Spleen (tissue), 11 donors: ENCODE measurements at regions not wholly inside any gene's neighbourhood (a gene's known extent, or its start where the extent isn't known, plus 50 kb on each side); places are given as distances from the start of the nearest gene placed in this dataset.

Experiments
- DNase-seq: peaks from one replicate; pipeline ENCODE4 v3.0.0-alpha.2; 2020
- H3K27ac ChIP-seq, 8 donors: fragments of 200-600 bp; sonication (generic) in 7 of 8; 1 replicate in 4 of 8; 2 replicates in 4 of 8; pipeline versions ENCODE4 v1.5.0 to v1.8.0; 2016 to 2021; ENCODE audit warnings: inconsistent platforms in 4 of 8, mild to moderate bottlenecking in 4 of 8, moderate library complexity in 1 of 8
- H3K27me3 ChIP-seq, 7 donors: fragments of 200-600 bp; sonication (generic) in 6 of 7; replicated peaks in 1 of 7; 1 replicate in 4 of 7; 2 replicates in 3 of 7; pipeline versions ENCODE4 v1.5.0 to v1.8.0; 2016 to 2021; ENCODE audit warnings: inconsistent platforms in 3 of 7, mild to moderate bottlenecking in 1 of 7
- H3K36me3 ChIP-seq, 6 donors: fragments of 200-600 bp; sonication (generic) in 5 of 6; 1 replicate in 4 of 6; 2 replicates in 2 of 6; pipeline versions ENCODE4 v1.5.0 to v1.8.0; 2016 to 2021; ENCODE audit warnings: inconsistent platforms in 2 of 6
- H3K4me1 ChIP-seq, 6 donors: fragments of 200-600 bp; sonication (generic) in 5 of 6; 1 replicate in 3 of 6; 2 replicates in 3 of 6; pipeline versions ENCODE4 v1.5.0 to v1.8.0; 2016 to 2021; ENCODE audit warnings: inconsistent platforms in 3 of 6
- H3K4me3 ChIP-seq, 8 donors: fragments of 200-600 bp; sonication (generic) in 7 of 8; 1 replicate in 4 of 8; 2 replicates in 4 of 8; pipeline versions ENCODE4 v1.5.0 to v1.8.0; 2016 to 2021; ENCODE audit warnings: inconsistent platforms in 4 of 8, mild to moderate bottlenecking in 4 of 8, moderate library complexity in 2 of 8
- H3K9me3 ChIP-seq, 8 donors: fragments of 200-600 bp; sonication (generic) in 7 of 8; 1 replicate in 4 of 8; 2 replicates in 4 of 8; pipeline versions ENCODE4 v1.5.0 to v1.8.0; 2016 to 2021; ENCODE audit warnings: inconsistent platforms in 4 of 8
- POLR2A ChIP-seq, 3 donors: fragments of 450-650 bp; IDR thresholded peaks; one replicate each; pipeline ENCODE4 v1.5.1; 2017; ENCODE audit warnings: antibody characterized with exemption in 3 of 3, mild to moderate bottlenecking in 1 of 3
- POLR2AphosphoS5 ChIP-seq, 3 donors: sonication (generic); formaldehyde crosslinking; IDR thresholded peaks; one replicate each; pipeline ENCODE4 v1.5.1; 2017; ENCODE audit warnings: antibody characterized with exemption in 3 of 3
- WGBS, 5 donors: extraction: QIAGEN DNeasy Blood & Tissue Kit in 3 of 5; methylation state at CpG; one replicate each; pipeline versions ENCODE4 v1.1.5 to v1.1.7; 2013 to 2018; 5-methylcytosine and 5-hydroxymethylcytosine counted together
- intact Hi-C: fragments of 100-400 bp; cut with DNase I; formaldehyde crosslinking; loops from one replicate; pipeline ENCODE4 v1.15.0; 2023; ENCODE audit warnings: low total_unique reads
- TF ChIP-seq, protein P1 (sequence below), 11 experiments: fragments of 200-600 bp in 7 of 11; fragments of 450-650 bp in 4 of 11; sonication (generic) in 4 of 11; IDR thresholded peaks in 8 of 11; conservative IDR thresholded peaks in 3 of 11; 1 replicate in 7 of 11; 2 replicates in 4 of 11; pipeline versions ENCODE4 v1.4.0 to v1.8.0; 2016 to 2021; ENCODE audit warnings: antibody characterized with exemption in 11 of 11, inconsistent platforms in 4 of 11, mild to moderate bottlenecking in 1 of 11
- donor health status: healthy with polysubstance abuse.
- donor health status: DM: no; HTN: no; CAD: no; lungs with moderate emphysema.
- donor health status: DM: no; HTN: no; CAD: no.
- donor health status: Bipolar disorder and iron deficiency.
- donor health status: healthy.
- donor health status: DM: no; HTN: no; CAD: no.
- donor health status: DM: yes; HTN: yes; CAD: no.

DNA sequence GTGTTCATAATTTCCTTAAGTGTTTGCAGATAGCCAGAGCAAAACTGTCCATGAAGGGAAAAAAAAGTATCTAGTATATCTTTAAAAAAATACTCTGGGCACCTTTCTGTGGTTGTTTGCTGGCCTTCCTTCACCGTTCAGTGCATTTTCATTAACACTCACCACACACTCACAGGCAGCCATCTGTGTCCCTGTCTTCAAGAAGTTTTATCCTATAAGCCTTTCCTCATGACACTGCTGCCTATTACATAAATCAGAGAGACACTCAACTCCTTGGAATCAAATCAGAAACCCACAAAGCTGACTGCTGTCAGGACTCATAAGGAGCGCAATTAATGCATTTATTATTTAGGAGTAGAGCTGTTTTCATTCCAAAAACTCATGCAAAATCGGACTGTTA is 1720.2 kb downstream of the PCDH7 start:
- WGBS, 5 donors, result 73 to 83% (median 80%) methylated on average over 3 of the region's 3 CpGs
- no peaks in the 10 kb centered on the region for H3K9me3 ChIP-seq
- H3K36me3 ChIP-seq, result no peaks in the 10 kb centered on the region
- TF ChIP-seq, protein P1, sequence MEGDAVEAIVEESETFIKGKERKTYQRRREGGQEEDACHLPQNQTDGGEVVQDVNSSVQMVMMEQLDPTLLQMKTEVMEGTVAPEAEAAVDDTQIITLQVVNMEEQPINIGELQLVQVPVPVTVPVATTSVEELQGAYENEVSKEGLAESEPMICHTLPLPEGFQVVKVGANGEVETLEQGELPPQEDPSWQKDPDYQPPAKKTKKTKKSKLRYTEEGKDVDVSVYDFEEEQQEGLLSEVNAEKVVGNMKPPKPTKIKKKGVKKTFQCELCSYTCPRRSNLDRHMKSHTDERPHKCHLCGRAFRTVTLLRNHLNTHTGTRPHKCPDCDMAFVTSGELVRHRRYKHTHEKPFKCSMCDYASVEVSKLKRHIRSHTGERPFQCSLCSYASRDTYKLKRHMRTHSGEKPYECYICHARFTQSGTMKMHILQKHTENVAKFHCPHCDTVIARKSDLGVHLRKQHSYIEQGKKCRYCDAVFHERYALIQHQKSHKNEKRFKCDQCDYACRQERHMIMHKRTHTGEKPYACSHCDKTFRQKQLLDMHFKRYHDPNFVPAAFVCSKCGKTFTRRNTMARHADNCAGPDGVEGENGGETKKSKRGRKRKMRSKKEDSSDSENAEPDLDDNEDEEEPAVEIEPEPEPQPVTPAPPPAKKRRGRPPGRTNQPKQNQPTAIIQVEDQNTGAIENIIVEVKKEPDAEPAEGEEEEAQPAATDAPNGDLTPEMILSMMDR (IDR thresholded peaks at IDR 0.05 in 8 of 11, conservative IDR thresholded peaks at IDR 0.05 in 3 of 11), result no peak
- TF ChIP-seq POLR2A (IDR thresholded peaks at IDR 0.05), result no peak
- TF ChIP-seq POLR2AphosphoS5 (IDR thresholded peaks at IDR 0.05), result no peak
- no peak overlapping the region for H3K27ac ChIP-seq
- DNase-seq, result no peak
- H3K4me1 ChIP-seq, result no peaks in the 10 kb centered on the region
- H3K4me3 ChIP-seq, result no peak overlapping the region
- no peaks in the 10 kb centered on the region for H3K27me3 ChIP-seq
- intact Hi-C loops, result no loop called here

DNA sequence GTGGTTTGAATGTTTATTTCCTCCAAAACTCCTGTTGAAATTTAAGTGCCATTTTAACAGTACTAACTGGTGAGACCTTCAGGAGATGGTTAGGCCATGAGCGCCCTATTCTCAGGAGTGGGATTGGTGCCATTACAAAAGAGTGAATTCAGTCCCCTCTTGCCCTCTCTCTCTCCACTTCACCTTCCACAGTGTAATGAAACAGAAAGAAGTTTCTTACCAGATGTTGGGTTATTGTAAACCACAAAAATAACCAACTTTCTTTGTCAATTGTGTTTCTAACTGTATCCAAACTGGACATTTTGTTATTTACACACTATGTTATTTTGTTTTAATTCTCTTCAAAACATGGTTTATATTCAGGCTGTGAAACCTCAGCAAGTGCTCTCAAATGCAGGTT is 1734.3 kb downstream of the PCDH7 start:
- Histone ChIP-seq H3K4me3 (no peak overlapping the region), H3K27me3 (no peaks in the 10 kb centered on the region), H3K9me3 (peaks cover 0 to 7% (median 0%) of the 10 kb centered on the region in 8 donors), H3K36me3 (no peaks in the 10 kb centered on the region), H3K4me1 (no peaks in the 10 kb centered on the region), H3K27ac (no peak overlapping the region)
- intact Hi-C loops, result no loop called here
- no peak for TF ChIP-seq POLR2AphosphoS5 (IDR thresholded peaks at IDR 0.05)
- TF ChIP-seq, protein P1 (IDR thresholded peaks at IDR 0.05 in 8 of 11, conservative IDR thresholded peaks at IDR 0.05 in 3 of 11), result no peak
- TF ChIP-seq POLR2A (IDR thresholded peaks at IDR 0.05), result no peak
- WGBS, 5 donors, result 76 to 87% (median 84%) methylated on average over 1 of the region's 1 CpG
- no peak for DNase-seq

DNA sequence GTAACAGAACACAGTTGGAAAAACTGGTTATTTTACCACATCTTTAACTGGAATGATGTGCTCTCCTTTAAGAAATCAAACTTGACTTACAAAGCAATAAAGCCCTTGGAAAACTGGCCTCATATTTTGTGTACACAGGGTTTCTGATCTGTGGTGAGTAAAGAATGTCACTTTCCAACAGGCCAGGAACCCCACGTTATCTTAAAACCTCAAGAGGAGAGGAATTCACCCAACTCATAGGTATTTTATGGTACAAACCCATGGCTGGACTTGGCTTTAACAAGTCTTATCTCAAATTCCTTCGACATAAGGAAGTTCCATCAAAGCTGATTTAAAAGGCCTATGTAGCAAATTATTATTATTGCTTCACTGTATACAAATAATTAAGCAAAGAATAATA is 1735.1 kb downstream of the PCDH7 start:
- no peaks in the 10 kb centered on the region for H3K36me3 ChIP-seq
- WGBS, 5 donors, result 73 to 87% (median 77%) methylated on average over 2 of the region's 2 CpGs
- H3K4me1 ChIP-seq, result no peaks in the 10 kb centered on the region
- intact Hi-C loops, result no loop called here
- no peak overlapping the region for H3K27ac ChIP-seq
- H3K9me3 ChIP-seq, result peaks cover 0 to 7% (median 0%) of the 10 kb centered on the region in 8 donors
- H3K27me3 ChIP-seq, result no peaks in the 10 kb centered on the region
- no peak for TF ChIP-seq POLR2A (IDR thresholded peaks at IDR 0.05)
- TF ChIP-seq POLR2AphosphoS5 (IDR thresholded peaks at IDR 0.05), result no peak
- TF ChIP-seq, protein P1 (IDR thresholded peaks at IDR 0.05 in 8 of 11, conservative IDR thresholded peaks at IDR 0.05 in 3 of 11), result no peak
- no peak for DNase-seq
- H3K4me3 ChIP-seq, result no peak overlapping the region

DNA sequence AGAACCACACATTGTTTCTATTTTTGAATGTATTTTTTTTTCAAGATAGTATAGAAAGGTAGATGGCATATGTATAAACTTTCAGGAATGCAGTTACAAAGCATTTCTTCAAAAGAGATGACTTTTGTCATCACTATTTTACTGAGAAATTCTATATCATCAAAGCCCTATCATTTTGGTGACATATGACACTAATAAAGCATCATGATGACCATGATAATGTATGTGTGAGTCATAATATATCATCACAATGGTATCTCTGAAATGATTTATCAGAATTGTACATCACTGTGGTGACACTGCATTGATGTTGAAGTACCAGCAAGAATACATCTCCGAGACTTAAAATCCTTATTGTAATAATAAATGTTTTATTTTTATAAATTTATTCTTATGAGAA is 1740.8 kb downstream of the PCDH7 start:
- H3K4me1 ChIP-seq, result no peaks in the 10 kb centered on the region
- no peak overlapping the region for H3K4me3 ChIP-seq
- no peaks in the 10 kb centered on the region for H3K27me3 ChIP-seq
- 86 to 96% (median 89%) methylated on average over 1 of the region's 1 CpG for WGBS, 5 donors
- intact Hi-C loops, result no loop called here
- no peak for DNase-seq
- no peaks in the 10 kb centered on the region for H3K36me3 ChIP-seq
- TF ChIP-seq, protein P1 (IDR thresholded peaks at IDR 0.05 in 8 of 11, conservative IDR thresholded peaks at IDR 0.05 in 3 of 11), result no peak
- TF ChIP-seq POLR2A (IDR thresholded peaks at IDR 0.05), result no peak
- no peak overlapping the region for H3K27ac ChIP-seq
- H3K9me3 ChIP-seq, result peaks cover 0 to 7% (median 0%) of the 10 kb centered on the region in 8 donors
